WTC11 (cell line): ENCODE measurements at regions not wholly inside any gene's neighbourhood (a gene's known extent, or its start where the extent isn't known, plus 50 kb on each side); places are given as distances from the start of the nearest gene placed in this dataset.

Experiments
- ATAC-seq: fragments of 200-7000 bp; cut with Tn5 transposase; 2 replicates; pipeline ENCODE4 v1.10.0; 2021; ENCODE audit warnings: mild to moderate bottlenecking, moderate library complexity
- CTCF ChIA-PET: fragments of 300-600 bp; sonication (Branson Sonifier 250); formaldehyde crosslinking; loops from one replicate; lab custom pipeline; 2021; ENCODE audit warnings: antibody characterized with exemption; lab: Charles Lee
- POLR2A ChIA-PET: fragments of 350-600 bp; sonication (Branson Sonifier 250); formaldehyde crosslinking; loops from one replicate; lab custom pipeline; 2021; ENCODE audit warnings: antibody characterized with exemption; lab: Charles Lee
- DNase-seq: peaks from one replicate; pipeline ENCODE4 v3.0.0; 2021; ENCODE audit warnings: low spot score
- H3K27ac Mint-ChIP-seq: 2 replicates; pipeline ENCODE4 v1.8.0; 2021; ENCODE audit warnings: mixed read lengths
- H3K27me3 Mint-ChIP-seq: 2 replicates; pipeline ENCODE4 v1.8.0; 2021; ENCODE audit warnings: low read depth, mild to moderate bottlenecking, moderate library complexity, mixed read lengths
- H3K36me3 Mint-ChIP-seq: 2 replicates; pipeline ENCODE4 v1.8.0; 2021; ENCODE audit warnings: mixed read lengths
- H3K4me1 Mint-ChIP-seq: 2 replicates; pipeline ENCODE4 v1.8.0; 2022; ENCODE audit warnings: mixed read lengths
- H3K4me3 Mint-ChIP-seq: 2 replicates; pipeline ENCODE4 v1.8.0; 2021; ENCODE audit warnings: mild to moderate bottlenecking, moderate library complexity, mixed read lengths
- H3K9me3 Mint-ChIP-seq: 2 replicates; pipeline ENCODE4 v1.8.0; 2021; ENCODE audit warnings: mixed read lengths
- ATF2 ChIP-seq: sonication (generic); formaldehyde crosslinking; IDR thresholded peaks from 2 replicates; pipeline ENCODE4 v1.8.1; 2022; ENCODE audit warnings: low read depth, missing genetic modification reagents, borderline replicate concordance
- CTCF ChIP-seq: fragments of 200-600 bp; IDR thresholded peaks from 2 replicates; pipeline ENCODE4 v1.8.0; 2022; ENCODE audit warnings: antibody characterized with exemption
- ZNF416 ChIP-seq: fragments of 250-450 bp; sonication (Bioruptor Pico); IDR thresholded peaks from 2 replicates; pipeline ENCODE4 v1.9.0; 2021; ENCODE audit warnings: mild to moderate bottlenecking, inconsistent platforms
- TF ChIP-seq, protein P1 (sequence below): sonication (generic); formaldehyde crosslinking; IDR thresholded peaks from 2 replicates; pipeline ENCODE4 v1.8.1; 2023; ENCODE audit warnings: mild to moderate bottlenecking, missing genetic modification reagents, moderate library complexity
- TF ChIP-seq, protein P2 (sequence below): sonication (generic); formaldehyde crosslinking; IDR thresholded peaks from 2 replicates; pipeline ENCODE4 v1.8.0; 2022; ENCODE audit warnings: missing genetic modification reagents
- TF ChIP-seq, protein P3 (sequence below): sonication (generic); formaldehyde crosslinking; IDR thresholded peaks from 2 replicates; pipeline ENCODE4 v1.8.1; 2023; ENCODE audit warnings: mild to moderate bottlenecking, missing genetic modification reagents
- TF ChIP-seq, protein P4 (sequence below): sonication (generic); formaldehyde crosslinking; IDR thresholded peaks from 2 replicates; pipeline ENCODE4 v1.8.0; 2022; ENCODE audit warnings: mild to moderate bottlenecking, missing genetic modification reagents
- TF ChIP-seq, protein P5 (sequence below): fragments of 250-450 bp; sonication (Bioruptor Pico); IDR thresholded peaks from 2 replicates; pipeline ENCODE4 v1.9.0; 2021; ENCODE audit warnings: mild to moderate bottlenecking, borderline replicate concordance

DNA sequence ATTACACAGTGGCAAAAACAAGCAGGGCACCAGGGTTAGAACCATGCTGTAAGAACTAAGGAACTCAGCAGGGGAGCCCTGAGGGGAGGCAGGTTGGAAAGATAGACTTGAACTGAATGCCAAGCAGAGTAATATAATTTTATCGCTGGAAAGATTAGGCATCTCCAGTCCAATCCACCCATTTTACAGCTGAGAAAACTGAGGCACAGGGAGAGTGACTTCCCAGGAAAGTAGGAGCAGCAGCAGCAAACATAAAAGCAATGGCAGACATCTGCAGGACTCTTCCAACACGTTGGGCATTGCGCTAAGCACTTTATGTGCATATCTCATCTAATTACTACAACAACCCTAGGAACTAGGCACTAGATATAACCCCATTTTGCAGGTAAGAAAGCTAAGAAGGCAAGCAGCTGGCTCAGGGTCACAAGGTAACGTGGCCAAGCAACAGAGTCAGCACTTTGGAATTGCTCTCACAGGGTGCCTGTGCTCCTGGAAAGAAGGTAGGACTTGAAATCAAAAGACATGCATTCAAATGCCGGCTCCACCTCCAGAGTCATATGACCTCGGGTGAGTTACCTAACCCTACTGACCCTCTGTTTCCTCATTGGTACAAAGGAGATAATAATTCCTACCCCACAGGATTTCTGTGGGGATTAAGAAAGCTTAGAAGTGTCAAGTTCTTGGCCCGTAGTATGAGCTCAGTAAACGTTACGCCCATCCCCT is 215.3 kb downstream of the BARX2 start:
- peaks cover 4% of the 10 kb centered on the region; the same call in 1 of the 2 replicates for H3K9me3 Mint-ChIP-seq
- peaks cover 4% of the 10 kb centered on the region; the same call in 1 of the 2 replicates for H3K27me3 Mint-ChIP-seq
- no peak for DNase-seq
- POLR2A ChIA-PET = no interaction called here
- peaks cover 14% of the 10 kb centered on the region for H3K4me1 Mint-ChIP-seq
- no peaks in the 10 kb centered on the region for H3K36me3 Mint-ChIP-seq
- H3K4me3 Mint-ChIP-seq = no peak overlapping the region
- TF ChIP-seq ATF2 = no peak
- TF ChIP-seq, protein P1, sequence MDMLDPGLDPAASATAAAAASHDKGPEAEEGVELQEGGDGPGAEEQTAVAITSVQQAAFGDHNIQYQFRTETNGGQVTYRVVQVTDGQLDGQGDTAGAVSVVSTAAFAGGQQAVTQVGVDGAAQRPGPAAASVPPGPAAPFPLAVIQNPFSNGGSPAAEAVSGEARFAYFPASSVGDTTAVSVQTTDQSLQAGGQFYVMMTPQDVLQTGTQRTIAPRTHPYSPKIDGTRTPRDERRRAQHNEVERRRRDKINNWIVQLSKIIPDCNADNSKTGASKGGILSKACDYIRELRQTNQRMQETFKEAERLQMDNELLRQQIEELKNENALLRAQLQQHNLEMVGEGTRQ (CRISPR knock-in tag) = peak; percentile 35; the same call in 1 of the 2 replicates
- TF ChIP-seq, protein P2, sequence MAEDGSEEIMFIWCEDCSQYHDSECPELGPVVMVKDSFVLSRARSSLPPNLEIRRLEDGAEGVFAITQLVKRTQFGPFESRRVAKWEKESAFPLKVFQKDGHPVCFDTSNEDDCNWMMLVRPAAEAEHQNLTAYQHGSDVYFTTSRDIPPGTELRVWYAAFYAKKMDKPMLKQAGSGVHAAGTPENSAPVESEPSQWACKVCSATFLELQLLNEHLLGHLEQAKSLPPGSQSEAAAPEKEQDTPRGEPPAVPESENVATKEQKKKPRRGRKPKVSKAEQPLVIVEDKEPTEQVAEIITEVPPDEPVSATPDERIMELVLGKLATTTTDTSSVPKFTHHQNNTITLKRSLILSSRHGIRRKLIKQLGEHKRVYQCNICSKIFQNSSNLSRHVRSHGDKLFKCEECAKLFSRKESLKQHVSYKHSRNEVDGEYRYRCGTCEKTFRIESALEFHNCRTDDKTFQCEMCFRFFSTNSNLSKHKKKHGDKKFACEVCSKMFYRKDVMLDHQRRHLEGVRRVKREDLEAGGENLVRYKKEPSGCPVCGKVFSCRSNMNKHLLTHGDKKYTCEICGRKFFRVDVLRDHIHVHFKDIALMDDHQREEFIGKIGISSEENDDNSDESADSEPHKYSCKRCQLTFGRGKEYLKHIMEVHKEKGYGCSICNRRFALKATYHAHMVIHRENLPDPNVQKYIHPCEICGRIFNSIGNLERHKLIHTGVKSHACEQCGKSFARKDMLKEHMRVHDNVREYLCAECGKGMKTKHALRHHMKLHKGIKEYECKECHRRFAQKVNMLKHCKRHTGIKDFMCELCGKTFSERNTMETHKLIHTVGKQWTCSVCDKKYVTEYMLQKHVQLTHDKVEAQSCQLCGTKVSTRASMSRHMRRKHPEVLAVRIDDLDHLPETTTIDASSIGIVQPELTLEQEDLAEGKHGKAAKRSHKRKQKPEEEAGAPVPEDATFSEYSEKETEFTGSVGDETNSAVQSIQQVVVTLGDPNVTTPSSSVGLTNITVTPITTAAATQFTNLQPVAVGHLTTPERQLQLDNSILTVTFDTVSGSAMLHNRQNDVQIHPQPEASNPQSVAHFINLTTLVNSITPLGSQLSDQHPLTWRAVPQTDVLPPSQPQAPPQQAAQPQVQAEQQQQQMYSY (CRISPR knock-in tag) = no peak
- TF ChIP-seq, protein P3, sequence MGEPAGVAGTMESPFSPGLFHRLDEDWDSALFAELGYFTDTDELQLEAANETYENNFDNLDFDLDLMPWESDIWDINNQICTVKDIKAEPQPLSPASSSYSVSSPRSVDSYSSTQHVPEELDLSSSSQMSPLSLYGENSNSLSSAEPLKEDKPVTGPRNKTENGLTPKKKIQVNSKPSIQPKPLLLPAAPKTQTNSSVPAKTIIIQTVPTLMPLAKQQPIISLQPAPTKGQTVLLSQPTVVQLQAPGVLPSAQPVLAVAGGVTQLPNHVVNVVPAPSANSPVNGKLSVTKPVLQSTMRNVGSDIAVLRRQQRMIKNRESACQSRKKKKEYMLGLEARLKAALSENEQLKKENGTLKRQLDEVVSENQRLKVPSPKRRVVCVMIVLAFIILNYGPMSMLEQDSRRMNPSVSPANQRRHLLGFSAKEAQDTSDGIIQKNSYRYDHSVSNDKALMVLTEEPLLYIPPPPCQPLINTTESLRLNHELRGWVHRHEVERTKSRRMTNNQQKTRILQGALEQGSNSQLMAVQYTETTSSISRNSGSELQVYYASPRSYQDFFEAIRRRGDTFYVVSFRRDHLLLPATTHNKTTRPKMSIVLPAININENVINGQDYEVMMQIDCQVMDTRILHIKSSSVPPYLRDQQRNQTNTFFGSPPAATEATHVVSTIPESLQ (CRISPR knock-in tag) = no peak
- TF ChIP-seq, all 79 proteins: peak for 1
- CTCF ChIA-PET = interaction anchor here (0.8 kb wide), 1 partner anchor 105 kb away, joined by 3 read pairs; no protein-coding TSS in a partner anchor
- no peak for ATAC-seq
- no peak overlapping the region for H3K27ac Mint-ChIP-seq

- no peaks in the 10 kb centered on the region for H3K36me3 Mint-ChIP-seq
- DNase-seq (no peak), ATAC-seq (no peak)
- CTCF ChIA-PET = interaction anchor here (0.8 kb wide), 1 partner anchor 104 kb away, joined by 3 read pairs; no protein-coding TSS in a partner anchor
- no peak for TF ChIP-seq CTCF
- no peak for TF ChIP-seq ZNF416 (CRISPR knock-in tag)
- TF ChIP-seq, protein P4, sequence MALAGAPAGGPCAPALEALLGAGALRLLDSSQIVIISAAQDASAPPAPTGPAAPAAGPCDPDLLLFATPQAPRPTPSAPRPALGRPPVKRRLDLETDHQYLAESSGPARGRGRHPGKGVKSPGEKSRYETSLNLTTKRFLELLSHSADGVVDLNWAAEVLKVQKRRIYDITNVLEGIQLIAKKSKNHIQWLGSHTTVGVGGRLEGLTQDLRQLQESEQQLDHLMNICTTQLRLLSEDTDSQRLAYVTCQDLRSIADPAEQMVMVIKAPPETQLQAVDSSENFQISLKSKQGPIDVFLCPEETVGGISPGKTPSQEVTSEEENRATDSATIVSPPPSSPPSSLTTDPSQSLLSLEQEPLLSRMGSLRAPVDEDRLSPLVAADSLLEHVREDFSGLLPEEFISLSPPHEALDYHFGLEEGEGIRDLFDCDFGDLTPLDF = no peak
- TF ChIP-seq, protein P5, sequence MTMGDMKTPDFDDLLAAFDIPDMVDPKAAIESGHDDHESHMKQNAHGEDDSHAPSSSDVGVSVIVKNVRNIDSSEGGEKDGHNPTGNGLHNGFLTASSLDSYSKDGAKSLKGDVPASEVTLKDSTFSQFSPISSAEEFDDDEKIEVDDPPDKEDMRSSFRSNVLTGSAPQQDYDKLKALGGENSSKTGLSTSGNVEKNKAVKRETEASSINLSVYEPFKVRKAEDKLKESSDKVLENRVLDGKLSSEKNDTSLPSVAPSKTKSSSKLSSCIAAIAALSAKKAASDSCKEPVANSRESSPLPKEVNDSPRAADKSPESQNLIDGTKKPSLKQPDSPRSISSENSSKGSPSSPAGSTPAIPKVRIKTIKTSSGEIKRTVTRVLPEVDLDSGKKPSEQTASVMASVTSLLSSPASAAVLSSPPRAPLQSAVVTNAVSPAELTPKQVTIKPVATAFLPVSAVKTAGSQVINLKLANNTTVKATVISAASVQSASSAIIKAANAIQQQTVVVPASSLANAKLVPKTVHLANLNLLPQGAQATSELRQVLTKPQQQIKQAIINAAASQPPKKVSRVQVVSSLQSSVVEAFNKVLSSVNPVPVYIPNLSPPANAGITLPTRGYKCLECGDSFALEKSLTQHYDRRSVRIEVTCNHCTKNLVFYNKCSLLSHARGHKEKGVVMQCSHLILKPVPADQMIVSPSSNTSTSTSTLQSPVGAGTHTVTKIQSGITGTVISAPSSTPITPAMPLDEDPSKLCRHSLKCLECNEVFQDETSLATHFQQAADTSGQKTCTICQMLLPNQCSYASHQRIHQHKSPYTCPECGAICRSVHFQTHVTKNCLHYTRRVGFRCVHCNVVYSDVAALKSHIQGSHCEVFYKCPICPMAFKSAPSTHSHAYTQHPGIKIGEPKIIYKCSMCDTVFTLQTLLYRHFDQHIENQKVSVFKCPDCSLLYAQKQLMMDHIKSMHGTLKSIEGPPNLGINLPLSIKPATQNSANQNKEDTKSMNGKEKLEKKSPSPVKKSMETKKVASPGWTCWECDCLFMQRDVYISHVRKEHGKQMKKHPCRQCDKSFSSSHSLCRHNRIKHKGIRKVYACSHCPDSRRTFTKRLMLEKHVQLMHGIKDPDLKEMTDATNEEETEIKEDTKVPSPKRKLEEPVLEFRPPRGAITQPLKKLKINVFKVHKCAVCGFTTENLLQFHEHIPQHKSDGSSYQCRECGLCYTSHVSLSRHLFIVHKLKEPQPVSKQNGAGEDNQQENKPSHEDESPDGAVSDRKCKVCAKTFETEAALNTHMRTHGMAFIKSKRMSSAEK (CRISPR knock-in tag) = no peak
- H3K4me1 Mint-ChIP-seq = peaks cover 14% of the 10 kb centered on the region
- H3K4me3 Mint-ChIP-seq = no peak overlapping the region
- H3K27ac Mint-ChIP-seq = no peak overlapping the region
- POLR2A ChIA-PET = no interaction called here
- peaks cover 4% of the 10 kb centered on the region; the same call in 1 of the 2 replicates for H3K27me3 Mint-ChIP-seq
- peaks cover 10% of the 10 kb centered on the region for H3K9me3 Mint-ChIP-seq
Measured at GRCh38 chr11:129591527-129591926, 215.9 kb downstream of the BARX2 start.
